CD4-positive, CD25-positive, alpha-beta regulatory T cell (primary cell): ENCODE measurements at regions not wholly inside any gene's neighbourhood (a gene's known extent, or its start where the extent isn't known, plus 50 kb on each side); places are given as distances from the start of the nearest gene placed in this dataset.
A peak's percentile ranks its signal among the peaks of the same experiment; 100 is the strongest.
"Not testable (repeated sequence)": the region's sequence is repeated elsewhere in the genome, so short reads cannot be mapped to it uniquely, and the experiment has no call there.

Experiments used
- ATAC-seq, 2 donors: fragments of 150-1000 bp; cut with Tn5 transposase; one replicate each; pipeline ENCODE4 v1.10.0; 2021; ENCODE audit warnings: low read depth in 2 of 2, moderate number of reproducible peaks in 2 of 2, moderate library complexity in 1 of 2
- DNase-seq, 3 donors: peaks; one replicate each; pipeline versions ENCODE4 v3.0.0 to v3.0.0-alpha.2; 2012 to 2022; ENCODE audit warnings: mixed read lengths in 1 of 3
- H3K27ac ChIP-seq: one replicate; pipeline ENCODE4 v1.7.0; 2013; ENCODE audit warnings: mild to moderate bottlenecking, low read length; ENCODE audit not compliant: insufficient read depth, poor library complexity, severe bottlenecking
- H3K27me3 ChIP-seq: one replicate; pipeline ENCODE4 v1.7.0; 2013; ENCODE audit warnings: low read length; ENCODE audit not compliant: control insufficient read depth, insufficient read depth
- H3K36me3 ChIP-seq: one replicate; pipeline ENCODE4 v1.7.0; 2013; ENCODE audit warnings: mild to moderate bottlenecking, low read length, moderate library complexity; ENCODE audit not compliant: control insufficient read depth, insufficient read depth
- H3K4me1 ChIP-seq: 2 replicates; pipeline ENCODE4 v1.7.0; 2013; ENCODE audit warnings: mild to moderate bottlenecking, low read length; ENCODE audit not compliant: insufficient read depth, control insufficient read depth, poor library complexity, severe bottlenecking
- H3K4me3 ChIP-seq: one replicate; pipeline ENCODE4 v1.7.0; 2013; ENCODE audit warnings: low read depth, mild to moderate bottlenecking, low read length, moderate library complexity
- H3K9me3 ChIP-seq, 2 experiments: 1 replicate in 1 of 2; 2 replicates in 1 of 2; pipeline ENCODE4 v1.7.0; 2013; ENCODE audit warnings: low read length in 2 of 2, mild to moderate bottlenecking in 1 of 2, moderate library complexity in 1 of 2; ENCODE audit not compliant: control insufficient read depth in 2 of 2
- H3K27ac Mint-ChIP-seq, 3 donors: one replicate each; pipeline ENCODE4 v1.8.0; 2020 to 2022; ENCODE audit warnings: mild to moderate bottlenecking in 3 of 3, mixed read lengths in 3 of 3, moderate library complexity in 2 of 3
- H3K27me3 Mint-ChIP-seq: one replicate; pipeline ENCODE4 v1.8.0; 2022; ENCODE audit warnings: mild to moderate bottlenecking, mixed read lengths
- H3K36me3 Mint-ChIP-seq: one replicate; pipeline ENCODE4 v1.8.0; 2020; ENCODE audit warnings: mixed read lengths
- H3K4me1 Mint-ChIP-seq, 4 donors: one replicate each; pipeline ENCODE4 v1.8.0; 2020 to 2022; ENCODE audit warnings: mixed read lengths in 4 of 4, mild to moderate bottlenecking in 1 of 4
- H3K4me3 Mint-ChIP-seq, 4 donors: one replicate each; pipeline ENCODE4 v1.8.0; 2020 to 2022; ENCODE audit warnings: mild to moderate bottlenecking in 4 of 4, mixed read lengths in 4 of 4, moderate library complexity in 3 of 4
- H3K9me3 Mint-ChIP-seq, 7 donors: one replicate each; pipeline ENCODE4 v1.8.0; 2020 to 2022; ENCODE audit warnings: mixed read lengths in 7 of 7, mild to moderate bottlenecking in 3 of 7, moderate library complexity in 2 of 7

- H3K27ac Mint-ChIP-seq = no peak overlapping the region
- no peaks in the 10 kb centered on the region for H3K4me1 Mint-ChIP-seq
- Histone ChIP-seq H3K4me3 (no peak overlapping the region), H3K27me3 (no peaks in the 10 kb centered on the region), H3K27ac (no peak overlapping the region), H3K36me3 (no peaks in the 10 kb centered on the region), H3K9me3 (peaks cover 0 to 3% of the 10 kb centered on the region in 2 experiments), H3K4me1 (no peaks in the 10 kb centered on the region)
- no peak overlapping the region for H3K4me3 Mint-ChIP-seq
- no peaks in the 10 kb centered on the region for H3K27me3 Mint-ChIP-seq
- no peak for ATAC-seq
- peaks cover 0 to 18% (median 3%) of the 10 kb centered on the region in 7 donors for H3K9me3 Mint-ChIP-seq
- H3K36me3 Mint-ChIP-seq = no peaks in the 10 kb centered on the region
- no peak for DNase-seq
Measured at GRCh38 chr4:64814616-64815015, 405.4 kb upstream of the TECRL start.

GRCh38 chr4:64807821-64808220 lies 398.6 kb upstream of the TECRL start:
- H3K9me3 ChIP-seq = peaks cover 0 to 3% of the 10 kb centered on the region in 2 experiments
- DNase-seq (no peak), ATAC-seq (no peak)
- H3K27me3 Mint-ChIP-seq = no peaks in the 10 kb centered on the region
- no peaks in the 10 kb centered on the region for H3K4me1 Mint-ChIP-seq
- no peak overlapping the region for H3K27ac ChIP-seq
- no peaks in the 10 kb centered on the region for H3K36me3 Mint-ChIP-seq
- peaks cover 0 to 19% (median 8%) of the 10 kb centered on the region in 7 donors for H3K9me3 Mint-ChIP-seq
- H3K4me3 ChIP-seq = no peak overlapping the region
- no peak overlapping the region for H3K4me3 Mint-ChIP-seq
- H3K27me3 ChIP-seq = no peaks in the 10 kb centered on the region
- no peak overlapping the region for H3K27ac Mint-ChIP-seq
- no peaks in the 10 kb centered on the region for H3K4me1 ChIP-seq
- no peaks in the 10 kb centered on the region for H3K36me3 ChIP-seq

GRCh38 chr4:64799751-64800150 lies 390.5 kb upstream of the TECRL start:
- no peaks in the 10 kb centered on the region for H3K36me3 Mint-ChIP-seq
- no peak overlapping the region for H3K4me3 Mint-ChIP-seq
- H3K27ac Mint-ChIP-seq = no peak overlapping the region
- H3K4me1 Mint-ChIP-seq = no peaks in the 10 kb centered on the region
- Histone ChIP-seq H3K27ac (no peak overlapping the region), H3K4me1 (no peaks in the 10 kb centered on the region), H3K4me3 (no peak overlapping the region), H3K9me3 (peaks cover 0 to 3% of the 10 kb centered on the region in 2 experiments), H3K36me3 (no peaks in the 10 kb centered on the region), H3K27me3 (no peaks in the 10 kb centered on the region)
- no peak for DNase-seq
- no peak for ATAC-seq
- no peaks in the 10 kb centered on the region for H3K27me3 Mint-ChIP-seq
- peaks cover 0 to 23% (median 12%) of the 10 kb centered on the region in 7 donors for H3K9me3 Mint-ChIP-seq

GRCh38 chr4:64798828-64799227 lies 389.6 kb upstream of the TECRL start:
- not testable (repeated sequence) for H3K36me3 Mint-ChIP-seq, H3K4me1 Mint-ChIP-seq, H3K27me3 Mint-ChIP-seq

GRCh38 chr4:64796581-64796980 lies 387.3 kb upstream of the TECRL start:
- ATAC-seq (no peak), DNase-seq (no peak)
- Mint-ChIP-seq H3K4me3 (no peak overlapping the region), H3K27ac (no peak overlapping the region), H3K4me1 (no peaks in the 10 kb centered on the region), H3K9me3 (peaks cover 0 to 11% (median 8%) of the 10 kb centered on the region in 7 donors), H3K27me3 (no peaks in the 10 kb centered on the region), H3K36me3 (no peaks in the 10 kb centered on the region)
- H3K27me3 ChIP-seq = no peaks in the 10 kb centered on the region
- H3K36me3 ChIP-seq = no peaks in the 10 kb centered on the region
- H3K9me3 ChIP-seq = peaks cover 0 to 3% of the 10 kb centered on the region in 2 experiments
- no peaks in the 10 kb centered on the region for H3K4me1 ChIP-seq
- no peak overlapping the region for H3K4me3 ChIP-seq
- no peak overlapping the region for H3K27ac ChIP-seq

More at GRCh38 chr4:64798828-64799227, 389.6 kb upstream of the TECRL start:
- not testable (repeated sequence) for ATAC-seq, H3K36me3 ChIP-seq, H3K27ac Mint-ChIP-seq, H3K4me3 ChIP-seq, H3K27ac ChIP-seq, H3K4me1 ChIP-seq, DNase-seq, H3K9me3 ChIP-seq, H3K4me3 Mint-ChIP-seq, H3K27me3 ChIP-seq
- H3K9me3 Mint-ChIP-seq = peaks cover 0 to 14% (median 9%) of the 10 kb centered on the region in 7 donors

- H3K27ac ChIP-seq = no peak overlapping the region
- H3K27me3 ChIP-seq = no peaks in the 10 kb centered on the region
- no peak for ATAC-seq
- no peaks in the 10 kb centered on the region for H3K4me1 ChIP-seq
- no peak for DNase-seq
- no peaks in the 10 kb centered on the region for H3K36me3 ChIP-seq
- no peaks in the 10 kb centered on the region for H3K27me3 Mint-ChIP-seq
- H3K36me3 Mint-ChIP-seq = no peaks in the 10 kb centered on the region
- H3K9me3 Mint-ChIP-seq = peaks cover 0 to 2% (median 0%) of the 10 kb centered on the region in 7 donors
- no peak overlapping the region for H3K4me3 Mint-ChIP-seq
- H3K4me3 ChIP-seq = no peak overlapping the region
- no peak overlapping the region for H3K27ac Mint-ChIP-seq
- H3K9me3 ChIP-seq = no peaks in the 10 kb centered on the region
- no peaks in the 10 kb centered on the region for H3K4me1 Mint-ChIP-seq
Measured at GRCh38 chr4:64784125-64784524, 374.9 kb upstream of the TECRL start.

GRCh38 chr4:64781737-64782326 lies 372.6 kb upstream of the TECRL start:
- Histone ChIP-seq H3K36me3 (no peaks in the 10 kb centered on the region), H3K27ac (no peak overlapping the region), H3K9me3 (no peaks in the 10 kb centered on the region), H3K27me3 (no peaks in the 10 kb centered on the region), H3K4me1 (no peaks in the 10 kb centered on the region), H3K4me3 (no peak overlapping the region)
- Mint-ChIP-seq H3K36me3 (no peaks in the 10 kb centered on the region), H3K4me3 (no peak overlapping the region), H3K4me1 (no peaks in the 10 kb centered on the region), H3K9me3 (peaks cover 0 to 2% (median 0%) of the 10 kb centered on the region in 7 donors), H3K27me3 (no peaks in the 10 kb centered on the region), H3K27ac (no peak overlapping the region)
- ATAC-seq (no peak), DNase-seq (peak in 1 of 3 donors; percentile 8)

- no peak overlapping the region for H3K27ac ChIP-seq
- Mint-ChIP-seq H3K27ac (no peak overlapping the region), H3K36me3 (no peaks in the 10 kb centered on the region), H3K4me1 (no peaks in the 10 kb centered on the region), H3K27me3 (no peaks in the 10 kb centered on the region), H3K9me3 (peaks cover 0 to 2% (median 0%) of the 10 kb centered on the region in 7 donors), H3K4me3 (no peak overlapping the region)
- H3K4me3 ChIP-seq = no peak overlapping the region
- H3K27me3 ChIP-seq = no peaks in the 10 kb centered on the region
- H3K36me3 ChIP-seq = no peaks in the 10 kb centered on the region
- DNase-seq (no peak), ATAC-seq (no peak)
- H3K9me3 ChIP-seq = no peaks in the 10 kb centered on the region
- no peaks in the 10 kb centered on the region for H3K4me1 ChIP-seq
Measured at GRCh38 chr4:64780664-64781063, 371.4 kb upstream of the TECRL start.
